Fibroblast of lung (primary cell): ENCODE measurements at regions not wholly inside any gene's neighbourhood (a gene's known extent, or its start where the extent isn't known, plus 50 kb on each side); places are given as distances from the start of the nearest gene placed in this dataset.

Experiments used
- EZH2 ChIP-seq: IDR thresholded peaks from 2 replicates; pipeline ENCODE4 v1.5.1; 2012; ENCODE audit warnings: low read length, control low read depth, mild to moderate bottlenecking; ENCODE audit errors: missing control alignments
- TF ChIP-seq, protein P1 (sequence below), 2 donors: IDR thresholded peaks in 1 of 2; conservative IDR thresholded peaks in 1 of 2; 1 replicate in 1 of 2; 2 replicates in 1 of 2; pipeline ENCODE4 v1.5.1; 2011 to 2012; ENCODE audit warnings: low read length in 2 of 2, control low read depth in 1 of 2, inconsistent platforms in 1 of 2, low read depth in 1 of 2, mild to moderate bottlenecking in 1 of 2

DNA sequence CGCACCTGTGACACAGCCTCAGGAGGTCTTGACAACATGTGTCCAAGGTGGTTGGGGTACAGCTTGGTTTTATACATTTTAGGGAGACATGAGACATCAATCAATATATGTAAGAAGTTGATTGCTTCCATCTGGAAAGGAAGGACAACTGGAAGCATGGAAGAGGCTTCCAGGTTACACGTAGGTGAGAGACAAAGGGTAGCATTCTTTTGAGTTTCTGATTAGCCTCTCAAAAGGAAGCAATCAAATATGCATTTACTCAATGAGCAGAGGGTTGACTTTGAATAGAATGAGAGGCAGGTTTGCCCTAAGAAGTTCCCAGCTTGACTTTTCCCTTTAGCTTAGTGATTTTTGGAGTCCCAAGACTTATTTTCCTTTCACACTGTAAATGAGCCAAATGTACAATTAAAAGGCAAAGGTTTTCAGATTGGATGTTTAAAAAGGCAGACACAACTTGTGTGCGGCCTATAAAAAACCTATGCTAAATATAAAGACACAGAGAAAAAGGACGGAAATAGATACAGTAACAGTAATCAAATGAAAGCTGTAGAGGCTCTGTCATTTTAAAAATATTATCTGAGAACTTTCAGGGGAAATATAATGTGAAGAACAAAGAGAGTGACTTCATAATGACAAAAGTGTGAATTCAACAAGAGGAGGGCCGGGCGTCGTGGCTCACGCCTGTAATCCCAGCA lies 65.7 kb upstream of the LANCL2 start:
- TF ChIP-seq, protein P1, sequence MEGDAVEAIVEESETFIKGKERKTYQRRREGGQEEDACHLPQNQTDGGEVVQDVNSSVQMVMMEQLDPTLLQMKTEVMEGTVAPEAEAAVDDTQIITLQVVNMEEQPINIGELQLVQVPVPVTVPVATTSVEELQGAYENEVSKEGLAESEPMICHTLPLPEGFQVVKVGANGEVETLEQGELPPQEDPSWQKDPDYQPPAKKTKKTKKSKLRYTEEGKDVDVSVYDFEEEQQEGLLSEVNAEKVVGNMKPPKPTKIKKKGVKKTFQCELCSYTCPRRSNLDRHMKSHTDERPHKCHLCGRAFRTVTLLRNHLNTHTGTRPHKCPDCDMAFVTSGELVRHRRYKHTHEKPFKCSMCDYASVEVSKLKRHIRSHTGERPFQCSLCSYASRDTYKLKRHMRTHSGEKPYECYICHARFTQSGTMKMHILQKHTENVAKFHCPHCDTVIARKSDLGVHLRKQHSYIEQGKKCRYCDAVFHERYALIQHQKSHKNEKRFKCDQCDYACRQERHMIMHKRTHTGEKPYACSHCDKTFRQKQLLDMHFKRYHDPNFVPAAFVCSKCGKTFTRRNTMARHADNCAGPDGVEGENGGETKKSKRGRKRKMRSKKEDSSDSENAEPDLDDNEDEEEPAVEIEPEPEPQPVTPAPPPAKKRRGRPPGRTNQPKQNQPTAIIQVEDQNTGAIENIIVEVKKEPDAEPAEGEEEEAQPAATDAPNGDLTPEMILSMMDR (conservative IDR thresholded peaks at IDR 0.05 in 1 of 2, IDR thresholded peaks at IDR 0.05 in 1 of 2; ENCODE audit: low read depth in 1 of 2, low read length in 2 of 2): no peak
- TF ChIP-seq EZH2: no peak
